K562 (cell line): ENCODE measurements at regions not wholly inside any gene's neighbourhood (a gene's known extent, or its start where the extent isn't known, plus 50 kb on each side); places are given as distances from the start of the nearest gene placed in this dataset.
A peak's percentile ranks its signal among the peaks of the same experiment; 100 is the strongest.

ENCODE experiments used
- ELF2 ChIP-seq: fragments of 250-450 bp; sonication (Bioruptor Pico); IDR thresholded peaks from 2 replicates; pipeline ENCODE4 v1.5.0; 2021; ENCODE audit warnings: mild to moderate bottlenecking
- FOXJ2 ChIP-seq: fragments of 200-800 bp; sonication (Bioruptor generic); IDR thresholded peaks from 2 replicates; pipeline ENCODE4 v1.6.1; 2016; ENCODE audit warnings: missing genetic modification characterization, missing compliant biosample characterization
- FOXP1 ChIP-seq: sonication (generic); formaldehyde crosslinking; IDR thresholded peaks from 2 replicates; pipeline ENCODE4 v1.8.0; 2022; ENCODE audit warnings: mild to moderate bottlenecking, missing genetic modification reagents
- GATA2 ChIP-seq: sonication (generic); formaldehyde crosslinking; IDR thresholded peaks from 2 replicates; pipeline ENCODE4 v1.4.0; 2020; ENCODE audit warnings: mild to moderate bottlenecking, missing genetic modification reagents
- HSF4 ChIP-seq: fragments of 250-450 bp; sonication (Bioruptor Pico); IDR thresholded peaks from 2 replicates; pipeline ENCODE4 v2.1.2; 2022; ENCODE audit warnings: mild to moderate bottlenecking, moderate library complexity, borderline replicate concordance
- MECOM ChIP-seq: fragments of 250-450 bp; sonication (Bioruptor Pico); IDR thresholded peaks from 2 replicates; pipeline ENCODE4 v1.8.0; 2022; ENCODE audit warnings: inconsistent platforms
- MEIS2 ChIP-seq: fragments of 450-650 bp; IDR thresholded peaks from 2 replicates; pipeline ENCODE4 v1.6.1; 2014; ENCODE audit warnings: mild to moderate bottlenecking; ENCODE audit not compliant: partially characterized antibody
- MTA2 ChIP-seq: fragments of 450-650 bp; IDR thresholded peaks from 2 replicates; pipeline ENCODE4 v1.6.1; 2016; ENCODE audit warnings: low read depth
- NCOA6 ChIP-seq: fragments of 450-650 bp; IDR thresholded peaks from 2 replicates; pipeline ENCODE4 v1.6.1; 2017; ENCODE audit warnings: mild to moderate bottlenecking
- PPARD ChIP-seq: fragments of 250-450 bp; sonication (Bioruptor Pico); IDR thresholded peaks from 2 replicates; pipeline ENCODE4 v1.8.0; 2022; ENCODE audit warnings: inconsistent platforms, mild to moderate bottlenecking, moderate library complexity
- RBM25 ChIP-seq: fragments of 200-400 bp; formaldehyde crosslinking; IDR thresholded peaks from 2 replicates; pipeline ENCODE4 v1.6.1; 2018; ENCODE audit warnings: low read length, low read depth, moderate library complexity; ENCODE audit not compliant: severe bottlenecking
- SIX5 ChIP-seq, 2 experiments: IDR thresholded peaks; 2 replicates each; pipeline ENCODE4 v1.6.1; 2011; ENCODE audit warnings: low read length in 2 of 2, borderline replicate concordance in 1 of 2, low read depth in 1 of 2, mild to moderate bottlenecking in 1 of 2, moderate library complexity in 1 of 2; ENCODE audit not compliant: insufficient read depth in 1 of 2
- SRSF1 ChIP-seq: fragments of 200-400 bp; formaldehyde crosslinking; IDR thresholded peaks from 2 replicates; pipeline ENCODE4 v1.6.1; 2017; ENCODE audit warnings: mild to moderate bottlenecking, low read depth, low read length, moderate library complexity
- TOE1 ChIP-seq, 2 experiments: fragments of 450-650 bp in 1 of 2; sonication (generic) in 1 of 2; formaldehyde crosslinking in 1 of 2; IDR thresholded peaks; 2 replicates each; pipeline versions ENCODE4 v1.7.1 to v1.8.0; 2016 to 2022; ENCODE audit warnings: borderline replicate concordance in 2 of 2, mild to moderate bottlenecking in 2 of 2, antibody characterized with exemption in 1 of 2, inconsistent platforms in 1 of 2, low read depth in 1 of 2, missing genetic modification reagents in 1 of 2, moderate library complexity in 1 of 2
- ZNF75A ChIP-seq: fragments of 450-650 bp; formaldehyde crosslinking; IDR thresholded peaks from 2 replicates; pipeline ENCODE4 v1.4.0; 2020; ENCODE audit warnings: mild to moderate bottlenecking
- ZNF766 ChIP-seq: fragments of 200-800 bp; sonication (Bioruptor generic); conservative IDR thresholded peaks from 2 replicates; pipeline ENCODE4 v1.6.1; 2016; ENCODE audit warnings: missing genetic modification characterization, missing compliant biosample characterization
- ZNF77 ChIP-seq: fragments of 250-450 bp; sonication (Bioruptor Pico); IDR thresholded peaks from 2 replicates; pipeline ENCODE4 v1.5.0; 2020
- TF ChIP-seq, protein P1 (sequence below): sonication (generic); formaldehyde crosslinking; IDR thresholded peaks from 2 replicates; pipeline ENCODE4 v1.8.0; 2022; ENCODE audit warnings: mild to moderate bottlenecking, missing genetic modification reagents, borderline replicate concordance
- TF ChIP-seq, protein P2 (sequence below), 2 experiments: IDR thresholded peaks in 1 of 2; conservative IDR thresholded peaks in 1 of 2; 2 replicates each; pipeline ENCODE4 v1.6.1; 2016; ENCODE audit warnings: low read depth in 2 of 2, mild to moderate bottlenecking in 1 of 2, missing compliant biosample characterization in 1 of 2, missing genetic modification characterization in 1 of 2, moderate library complexity in 1 of 2

DNA sequence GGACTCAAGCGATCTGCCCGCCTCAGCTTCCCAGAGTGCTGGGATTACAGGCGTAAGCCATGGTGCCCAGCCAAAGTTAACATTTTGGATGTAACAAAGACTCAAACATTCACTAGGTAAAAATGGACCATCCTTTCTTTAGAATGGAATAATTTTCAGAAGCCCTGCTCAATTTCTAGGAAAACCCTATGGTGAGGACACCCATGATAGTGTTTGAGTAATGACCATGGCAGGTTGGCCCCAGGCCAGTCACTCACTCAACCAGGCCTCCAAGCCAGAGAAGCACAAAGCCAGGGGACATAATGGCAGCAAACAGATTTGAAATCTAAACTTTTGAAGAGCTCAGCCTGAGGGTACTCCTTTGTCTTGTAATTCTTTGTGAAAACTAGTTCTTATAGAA is 59.9 kb upstream of the GPR6 start (continued):
- TF ChIP-seq, protein P1, sequence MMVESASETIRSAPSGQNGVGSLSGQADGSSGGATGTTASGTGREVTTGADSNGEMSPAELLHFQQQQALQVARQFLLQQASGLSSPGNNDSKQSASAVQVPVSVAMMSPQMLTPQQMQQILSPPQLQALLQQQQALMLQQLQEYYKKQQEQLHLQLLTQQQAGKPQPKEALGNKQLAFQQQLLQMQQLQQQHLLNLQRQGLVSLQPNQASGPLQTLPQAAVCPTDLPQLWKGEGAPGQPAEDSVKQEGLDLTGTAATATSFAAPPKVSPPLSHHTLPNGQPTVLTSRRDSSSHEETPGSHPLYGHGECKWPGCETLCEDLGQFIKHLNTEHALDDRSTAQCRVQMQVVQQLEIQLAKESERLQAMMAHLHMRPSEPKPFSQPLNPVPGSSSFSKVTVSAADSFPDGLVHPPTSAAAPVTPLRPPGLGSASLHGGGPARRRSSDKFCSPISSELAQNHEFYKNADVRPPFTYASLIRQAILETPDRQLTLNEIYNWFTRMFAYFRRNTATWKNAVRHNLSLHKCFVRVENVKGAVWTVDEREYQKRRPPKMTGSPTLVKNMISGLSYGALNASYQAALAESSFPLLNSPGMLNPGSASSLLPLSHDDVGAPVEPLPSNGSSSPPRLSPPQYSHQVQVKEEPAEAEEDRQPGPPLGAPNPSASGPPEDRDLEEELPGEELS (CRISPR knock-in tag) = no peak
- TF ChIP-seq GATA2 (no peak), SRSF1 (no peak), MTA2 (no peak), FOXJ2 (tag) (no peak), HSF4 (no peak), TOE1 (IDR thresholded peaks at IDR 0.05; ENCODE audit: borderline replicate concordance) (no peak), TOE1 (CRISPR knock-in tag; IDR thresholded peaks at IDR 0.05; ENCODE audit: borderline replicate concordance, low read depth) (no peak), ZNF766 (CRISPR knock-in tag) (no peak), ZNF75A (no peak), MEIS2 (peak; percentile 93), RBM25 (no peak), SIX5 (IDR thresholded peaks at IDR 0.05; ENCODE audit: borderline replicate concordance in 1 of 2, insufficient read depth in 1 of 2, low read depth in 1 of 2, low read length in 2 of 2) (no peak), MECOM (CRISPR knock-in tag) (peak; percentile 72; the same call in 1 of the 2 replicates), ZNF77 (CRISPR knock-in tag) (no peak), PPARD (CRISPR knock-in tag) (no peak), ELF2 (no peak), FOXP1 (CRISPR knock-in tag) (no peak), NCOA6 (no peak)
- TF ChIP-seq, protein P2, sequence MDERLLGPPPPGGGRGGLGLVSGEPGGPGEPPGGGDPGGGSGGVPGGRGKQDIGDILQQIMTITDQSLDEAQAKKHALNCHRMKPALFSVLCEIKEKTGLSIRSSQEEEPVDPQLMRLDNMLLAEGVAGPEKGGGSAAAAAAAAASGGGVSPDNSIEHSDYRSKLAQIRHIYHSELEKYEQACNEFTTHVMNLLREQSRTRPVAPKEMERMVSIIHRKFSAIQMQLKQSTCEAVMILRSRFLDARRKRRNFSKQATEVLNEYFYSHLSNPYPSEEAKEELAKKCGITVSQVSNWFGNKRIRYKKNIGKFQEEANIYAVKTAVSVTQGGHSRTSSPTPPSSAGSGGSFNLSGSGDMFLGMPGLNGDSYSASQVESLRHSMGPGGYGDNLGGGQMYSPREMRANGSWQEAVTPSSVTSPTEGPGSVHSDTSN (CRISPR knock-in tag; IDR thresholded peaks at IDR 0.05; ENCODE audit: low read depth) = no peak
- TF ChIP-seq, protein P2 (tag; conservative IDR thresholded peaks at IDR 0.05; ENCODE audit: low read depth) = peak; percentile 98
